ENCODE measurements at regions not wholly inside any gene's neighbourhood (a gene's known extent, or its start where the extent isn't known, plus 50 kb on each side); places are given as distances from the start of the nearest gene placed in this dataset.
A peak's percentile ranks its signal among the peaks of the same experiment; 100 is the strongest.

DNA sequence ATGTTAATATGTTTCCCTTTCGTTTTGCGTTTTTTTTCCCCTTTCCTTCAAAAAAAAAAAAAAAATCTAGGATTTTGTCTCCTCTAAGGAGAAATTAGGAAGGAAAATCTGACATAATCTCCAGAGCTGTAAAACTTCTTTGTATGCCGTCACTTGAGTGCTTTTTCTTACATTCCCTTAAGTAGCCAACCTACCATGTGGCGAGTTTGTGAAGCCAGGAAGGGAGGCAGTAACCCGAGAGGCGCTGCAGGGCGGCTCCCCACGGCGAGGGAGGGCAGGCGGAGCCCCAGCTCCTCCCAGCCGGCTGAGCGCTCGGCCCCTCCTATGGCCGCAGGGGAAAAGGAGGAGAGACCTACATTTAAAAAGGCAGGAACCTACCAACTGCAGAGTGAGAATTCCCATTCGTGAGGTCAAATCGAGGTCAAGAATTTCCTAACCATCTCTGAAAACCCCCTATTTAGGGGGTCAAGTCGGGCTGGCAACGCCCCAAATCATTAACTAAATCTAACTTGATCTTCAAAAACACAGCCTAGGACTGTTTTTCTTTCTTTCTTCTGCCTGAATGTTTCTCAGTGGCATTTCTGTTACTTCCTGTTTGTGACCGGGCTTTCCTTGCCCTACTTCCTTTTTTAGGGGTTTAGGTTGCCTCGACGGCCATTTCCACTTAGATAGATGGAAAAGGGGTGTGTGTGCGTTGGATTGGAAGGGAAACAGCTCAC lies 345.1 kb upstream of the KLF3 start:
- H3K4me1 ChIP-seq: peaks cover 34% of the 10 kb centered on the region
- H3K4me3 ChIP-seq: no peak overlapping the region
- DNase-seq (peak; percentile 89 to 93 (median 91)), ATAC-seq (peak; percentile 93)
- no peaks in the 10 kb centered on the region for H3K27me3 ChIP-seq
- TF ChIP-seq, protein P1, sequence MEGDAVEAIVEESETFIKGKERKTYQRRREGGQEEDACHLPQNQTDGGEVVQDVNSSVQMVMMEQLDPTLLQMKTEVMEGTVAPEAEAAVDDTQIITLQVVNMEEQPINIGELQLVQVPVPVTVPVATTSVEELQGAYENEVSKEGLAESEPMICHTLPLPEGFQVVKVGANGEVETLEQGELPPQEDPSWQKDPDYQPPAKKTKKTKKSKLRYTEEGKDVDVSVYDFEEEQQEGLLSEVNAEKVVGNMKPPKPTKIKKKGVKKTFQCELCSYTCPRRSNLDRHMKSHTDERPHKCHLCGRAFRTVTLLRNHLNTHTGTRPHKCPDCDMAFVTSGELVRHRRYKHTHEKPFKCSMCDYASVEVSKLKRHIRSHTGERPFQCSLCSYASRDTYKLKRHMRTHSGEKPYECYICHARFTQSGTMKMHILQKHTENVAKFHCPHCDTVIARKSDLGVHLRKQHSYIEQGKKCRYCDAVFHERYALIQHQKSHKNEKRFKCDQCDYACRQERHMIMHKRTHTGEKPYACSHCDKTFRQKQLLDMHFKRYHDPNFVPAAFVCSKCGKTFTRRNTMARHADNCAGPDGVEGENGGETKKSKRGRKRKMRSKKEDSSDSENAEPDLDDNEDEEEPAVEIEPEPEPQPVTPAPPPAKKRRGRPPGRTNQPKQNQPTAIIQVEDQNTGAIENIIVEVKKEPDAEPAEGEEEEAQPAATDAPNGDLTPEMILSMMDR (IDR thresholded peaks at IDR 0.05): peak in 1 of 7 experiments; percentile 5
- peak in 2 of 3 donors; percentile 58 to 62 for TF ChIP-seq POLR2A (IDR thresholded peaks at IDR 0.05)
- WGBS, 2 donors: 1 to 2% methylated on average over 22 of the region's 22 CpGs
- intact Hi-C loops (cut with DNase I): no loop called here
- H3K27ac ChIP-seq: peak overlapping the region; percentile 56 to 87 (median 82)
- no peaks in the 10 kb centered on the region for H3K36me3 ChIP-seq (replicated peaks in 1 of 2; ENCODE audit: insufficient read depth in 1 of 2, low read depth in 2 of 2)
- H3K9me3 ChIP-seq: no peaks in the 10 kb centered on the region

DNA sequence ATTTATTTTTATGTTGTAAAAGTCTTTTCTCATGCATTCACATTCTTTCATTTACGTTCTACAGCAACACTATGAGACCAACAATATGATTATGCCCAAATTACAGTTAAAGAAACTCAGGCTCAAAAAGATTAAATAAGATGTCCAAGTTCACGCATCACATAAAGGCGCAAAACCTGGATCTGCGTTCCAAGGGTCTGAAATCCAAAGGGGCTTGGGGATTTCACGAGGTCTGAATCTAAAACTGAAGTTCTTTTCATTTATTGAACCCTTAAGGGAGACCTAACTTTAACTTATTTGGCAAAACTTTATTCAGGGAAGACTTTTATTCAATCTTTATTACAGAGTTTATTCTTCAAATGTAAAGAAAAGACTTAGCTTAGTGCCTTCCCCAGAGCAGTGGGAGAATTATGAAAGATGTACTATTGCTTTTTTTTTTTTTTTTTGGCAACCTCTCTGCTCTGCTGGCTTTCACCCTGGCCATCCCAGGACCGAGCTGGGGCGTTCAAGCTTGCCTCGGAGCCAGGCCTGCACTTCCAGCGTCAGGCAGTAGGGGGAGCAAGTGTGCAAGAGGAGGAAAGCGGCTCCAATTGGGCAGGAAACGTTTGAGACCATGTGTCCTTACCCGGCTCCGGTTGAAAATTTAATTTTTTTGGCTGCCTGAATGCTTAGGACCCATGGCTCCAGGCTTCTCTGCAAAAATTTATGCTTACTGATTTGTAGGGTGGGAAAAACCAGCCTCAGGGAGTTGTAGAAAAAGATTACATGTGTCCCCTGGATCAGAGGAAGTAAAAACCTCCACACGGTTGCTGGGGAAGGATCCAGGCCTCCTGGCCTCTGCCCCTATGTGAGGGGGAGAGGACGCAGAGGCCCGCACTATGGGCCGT lies 344.3 kb upstream of the KLF3 start:
- Histone ChIP-seq H3K4me1 (peaks cover 26% of the 10 kb centered on the region), H3K27me3 (no peaks in the 10 kb centered on the region), H3K4me3 (no peak overlapping the region), H3K36me3 (replicated peaks in 1 of 2; ENCODE audit: insufficient read depth in 1 of 2, low read depth in 2 of 2) (no peaks in the 10 kb centered on the region), H3K9me3 (no peaks in the 10 kb centered on the region), H3K27ac (peak overlapping the region; percentile 56 to 87 (median 82))
- WGBS, 2 donors: 16 to 17% methylated on average over 17 of the region's 17 CpGs
- intact Hi-C loops (cut with DNase I): loop anchor here (5.0 kb wide), 1 partner anchor 353 kb away; no protein-coding TSS in a partner anchor
- peak; percentile 93 to 97 (median 94) for DNase-seq
- peak; percentile 89 for ATAC-seq
- TF ChIP-seq, protein P1 (IDR thresholded peaks at IDR 0.05): peak; percentile 94 to 100 (median 99)
- TF ChIP-seq POLR2A (IDR thresholded peaks at IDR 0.05): peak in 1 of 3 donors; percentile 5

DNA sequence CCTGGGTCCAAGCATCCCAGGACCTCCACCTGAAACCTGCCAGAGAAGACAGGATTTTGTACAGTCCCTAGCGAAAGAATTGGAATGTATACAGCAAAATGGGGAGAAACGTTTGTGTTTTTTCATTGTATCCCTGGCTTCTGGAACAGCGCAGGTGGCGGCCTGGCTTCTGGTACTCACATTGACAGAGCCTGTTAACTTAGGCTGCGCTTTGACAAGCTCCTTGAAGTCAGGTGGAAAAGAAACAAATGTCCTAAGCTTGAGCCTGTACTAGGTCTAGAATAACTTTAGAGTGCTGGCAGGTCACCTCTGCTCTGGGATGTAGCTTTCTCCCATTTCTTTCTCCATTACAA lies 343.7 kb upstream of the KLF3 start:
- Histone ChIP-seq H3K27ac (peak overlapping the region; percentile 18 to 87 (median 82)), H3K4me1 (peaks cover 23% of the 10 kb centered on the region), H3K27me3 (no peaks in the 10 kb centered on the region), H3K9me3 (no peaks in the 10 kb centered on the region), H3K36me3 (replicated peaks in 1 of 2; ENCODE audit: insufficient read depth in 1 of 2, low read depth in 2 of 2) (no peaks in the 10 kb centered on the region), H3K4me3 (no peak overlapping the region)
- 27 to 57% methylated on average over 5 of the region's 5 CpGs for WGBS, 2 donors
- DNase-seq (peak; percentile 24 to 67 (median 32)), ATAC-seq (no peak)
- intact Hi-C loops (cut with DNase I): loop anchor here (5.0 kb wide), 1 partner anchor 352 kb away; no protein-coding TSS in a partner anchor
- TF ChIP-seq POLR2A (IDR thresholded peaks at IDR 0.05): no peak
- TF ChIP-seq, protein P1 (IDR thresholded peaks at IDR 0.05): no peak

DNA sequence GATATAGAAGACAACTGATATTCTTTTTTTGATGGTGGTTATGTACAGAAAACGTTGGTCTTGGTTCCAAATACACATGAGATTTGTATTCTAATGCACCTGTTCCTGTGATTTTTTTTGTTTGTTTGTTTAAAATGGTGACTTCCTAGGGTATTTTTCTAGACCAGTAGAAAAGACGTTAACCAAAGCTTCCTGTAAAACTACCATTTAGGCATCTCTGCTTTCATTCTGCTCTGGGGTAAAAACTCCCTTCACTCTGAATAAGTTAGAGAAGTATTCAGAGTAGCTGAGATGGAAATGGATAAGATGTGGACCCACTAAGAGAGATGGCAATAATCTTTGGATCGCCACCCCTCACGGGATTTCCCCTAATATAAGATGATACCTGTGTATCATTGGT lies 343.2 kb upstream of the KLF3 start:
- Histone ChIP-seq H3K27me3 (no peaks in the 10 kb centered on the region), H3K27ac (peak overlapping the region in 1 of 4 donors; percentile 87), H3K9me3 (no peaks in the 10 kb centered on the region), H3K36me3 (replicated peaks in 1 of 2; ENCODE audit: insufficient read depth in 1 of 2, low read depth in 2 of 2) (no peaks in the 10 kb centered on the region), H3K4me1 (peaks cover 23% of the 10 kb centered on the region), H3K4me3 (no peak overlapping the region)
- WGBS, 2 donors: 61 to 68% methylated on average over 4 of the region's 4 CpGs
- intact Hi-C loops (cut with DNase I): loop anchor here (5.0 kb wide), 1 partner anchor 351 kb away; no protein-coding TSS in a partner anchor
- no peak for TF ChIP-seq POLR2A (IDR thresholded peaks at IDR 0.05)
- TF ChIP-seq, protein P1 (IDR thresholded peaks at IDR 0.05): no peak
- DNase-seq (no peak), ATAC-seq (no peak)
